ENCODE measurements at regions not wholly inside any gene's neighbourhood (a gene's known extent, or its start where the extent isn't known, plus 50 kb on each side); places are given as distances from the start of the nearest gene placed in this dataset.

DNA sequence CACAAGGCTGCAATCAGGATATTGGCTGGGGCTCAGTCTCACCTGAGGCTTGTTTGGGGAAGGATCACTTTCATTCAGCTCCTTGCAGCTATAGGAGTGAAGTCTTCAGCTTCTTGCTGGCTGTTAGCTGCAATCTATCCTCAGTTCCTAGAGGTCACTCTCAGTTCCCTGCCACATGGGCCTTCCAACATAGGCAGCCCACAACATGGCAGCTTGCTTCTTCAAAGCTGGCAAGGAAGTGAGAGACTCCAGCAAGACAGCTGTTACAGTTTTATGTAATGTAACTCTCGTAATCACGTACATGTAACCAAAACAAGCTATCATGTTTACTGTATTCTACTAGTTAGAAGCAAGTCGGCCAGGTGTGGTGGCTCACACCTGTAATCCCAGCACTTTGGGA is 226.9 kb downstream of the CDC5L start:
- DNase-seq, result no peak

DNA sequence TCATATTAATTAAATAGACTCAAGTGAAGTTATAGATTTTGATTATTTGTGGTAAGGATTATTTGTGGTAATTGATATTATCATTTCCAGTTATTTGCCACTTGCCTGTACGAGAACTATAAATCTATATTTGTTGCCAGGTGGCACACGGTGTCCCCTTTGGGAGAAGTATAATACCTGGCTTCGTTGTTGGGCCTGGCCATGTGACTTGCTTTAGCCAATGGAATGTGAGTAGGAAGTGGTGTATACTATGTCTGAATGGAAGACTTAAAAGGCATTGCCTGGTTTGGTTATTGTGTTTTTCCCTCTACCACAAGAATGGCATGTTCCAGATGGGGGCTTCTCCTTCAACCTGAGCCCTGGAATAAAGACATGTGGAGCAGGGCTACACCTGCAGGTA is 228.1 kb downstream of the CDC5L start:
- no peak for DNase-seq

GRCh38 chr6:44617416-44617815 is 229.9 kb downstream of the CDC5L start:
- DNase-seq, result no peak

DNA sequence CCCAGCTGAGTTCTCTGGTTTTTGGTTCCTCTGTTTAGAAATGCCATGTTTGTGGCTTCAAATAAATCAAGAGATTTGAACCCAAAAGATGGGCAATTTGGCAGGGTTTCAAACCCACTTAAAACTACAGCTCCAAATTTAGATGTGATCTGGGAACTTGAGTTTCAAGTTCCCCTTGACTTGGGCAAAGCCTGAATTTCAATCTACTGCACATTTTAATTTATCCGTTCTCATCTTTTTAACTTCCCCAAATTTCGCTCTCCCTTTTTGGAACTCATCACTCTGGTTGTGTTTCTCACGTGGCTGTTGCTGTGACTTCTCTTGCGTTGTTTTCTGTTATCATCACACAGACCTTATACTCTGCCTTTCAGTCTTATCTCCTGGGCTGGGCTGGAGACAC is 230.9 kb downstream of the CDC5L start:
- DNase-seq, result no peak

DNA sequence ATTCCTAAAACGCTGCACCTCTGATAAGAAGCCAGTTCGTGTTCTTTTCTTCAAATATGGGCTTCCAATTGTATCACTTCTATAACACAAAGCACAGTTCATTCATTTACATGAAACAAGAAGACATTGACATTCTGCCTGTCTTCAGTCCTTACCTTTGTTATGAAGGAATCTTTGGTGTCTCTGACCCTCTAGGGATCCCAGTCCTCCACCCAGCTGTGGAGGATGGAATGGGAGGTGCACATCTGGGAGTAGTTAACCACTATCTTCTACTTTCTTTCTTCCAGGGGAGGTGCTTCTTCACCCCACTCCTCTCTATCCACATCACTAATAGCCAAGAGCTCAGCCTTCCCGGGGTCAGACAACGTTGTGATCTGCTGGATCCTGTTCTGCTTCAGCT is 233.4 kb downstream of the CDC5L start:
- DNase-seq, result no peak

GRCh38 chr6:44621846-44622245 is 234.3 kb downstream of the CDC5L start:
- no peak for DNase-seq

DNA sequence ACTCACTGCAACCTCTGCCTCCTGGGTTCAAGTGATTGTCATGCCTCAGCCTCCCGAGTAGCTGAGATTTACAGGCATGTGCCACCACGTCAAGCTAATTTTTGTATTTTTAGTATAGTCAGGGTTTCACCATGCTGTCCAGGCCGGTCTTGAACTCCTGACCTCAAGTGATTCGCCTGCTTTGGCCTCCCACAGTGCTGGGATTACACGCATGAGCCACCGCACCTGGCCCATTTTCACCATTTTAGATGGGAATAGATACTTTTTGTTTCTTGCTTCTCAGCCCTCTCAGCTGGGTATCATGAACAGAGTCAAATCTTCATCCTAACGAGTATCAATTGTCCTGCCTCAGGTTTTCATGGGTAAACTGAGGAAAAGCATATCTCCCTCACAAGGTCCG is 235.0 kb downstream of the CDC5L start:
- no peak for DNase-seq

- DNase-seq, result no peak
These were observed 235.4 kb downstream of the CDC5L start for GRCh38 chr6:44622956-44623355.

DNA sequence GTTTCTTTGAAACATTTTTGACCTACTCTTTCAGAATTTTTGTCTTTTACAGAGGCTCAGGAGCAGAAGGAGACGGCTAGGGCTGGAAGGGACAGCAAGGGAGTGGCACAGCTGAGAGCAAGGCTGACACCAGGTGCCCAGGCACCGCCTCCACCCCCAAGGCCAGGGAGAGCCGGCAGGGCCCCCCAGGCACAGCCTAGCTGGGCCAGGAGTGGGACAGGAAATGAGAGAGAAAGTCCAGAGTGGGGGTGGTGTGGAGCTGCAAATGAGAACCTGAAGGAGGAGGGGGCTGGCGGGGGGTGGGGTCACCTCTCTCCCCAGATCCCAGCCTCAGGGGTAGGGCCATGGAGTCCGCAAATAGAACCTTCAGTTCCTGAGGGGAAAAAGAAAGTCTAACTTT is 236.7 kb downstream of the CDC5L start:
- no peak for DNase-seq

DNA sequence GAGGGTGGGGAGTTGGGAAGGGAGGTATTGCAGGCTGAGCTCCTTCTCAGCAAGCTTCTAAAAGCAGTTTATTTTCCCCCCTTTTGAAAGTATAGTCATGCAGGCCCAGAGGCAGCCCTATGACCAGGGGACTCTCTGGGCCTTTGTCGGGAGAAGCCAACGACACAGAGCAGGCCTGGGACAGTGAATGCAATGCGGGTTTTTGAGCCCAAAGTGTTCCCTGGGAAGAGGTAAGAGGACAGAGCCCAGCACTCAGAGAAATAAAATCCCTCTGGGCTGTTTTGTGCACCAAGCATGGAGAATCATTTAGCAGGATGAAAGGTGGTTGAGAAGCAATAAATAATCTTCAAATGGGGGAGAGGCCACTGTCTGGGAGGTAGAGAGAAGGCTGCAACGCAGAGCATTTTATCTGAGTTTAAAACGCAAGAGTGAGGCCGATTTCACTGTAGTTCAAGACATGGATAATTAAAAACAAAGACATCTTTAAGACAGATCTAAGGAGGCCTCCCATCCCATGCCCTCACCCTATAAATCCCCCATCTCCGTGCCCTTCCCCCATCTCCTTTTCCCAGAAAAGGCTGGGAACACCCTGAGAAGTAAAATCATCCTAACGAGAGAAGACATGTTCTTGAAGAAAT is 237.5 kb downstream of the CDC5L start:
- DNase-seq, result no peak

- DNase-seq, result no peak
These were observed 238.5 kb downstream of the CDC5L start for GRCh38 chr6:44625996-44626395.

GRCh38 chr6:44626616-44627015 is 239.1 kb downstream of the CDC5L start:
- no peak for DNase-seq

DNA sequence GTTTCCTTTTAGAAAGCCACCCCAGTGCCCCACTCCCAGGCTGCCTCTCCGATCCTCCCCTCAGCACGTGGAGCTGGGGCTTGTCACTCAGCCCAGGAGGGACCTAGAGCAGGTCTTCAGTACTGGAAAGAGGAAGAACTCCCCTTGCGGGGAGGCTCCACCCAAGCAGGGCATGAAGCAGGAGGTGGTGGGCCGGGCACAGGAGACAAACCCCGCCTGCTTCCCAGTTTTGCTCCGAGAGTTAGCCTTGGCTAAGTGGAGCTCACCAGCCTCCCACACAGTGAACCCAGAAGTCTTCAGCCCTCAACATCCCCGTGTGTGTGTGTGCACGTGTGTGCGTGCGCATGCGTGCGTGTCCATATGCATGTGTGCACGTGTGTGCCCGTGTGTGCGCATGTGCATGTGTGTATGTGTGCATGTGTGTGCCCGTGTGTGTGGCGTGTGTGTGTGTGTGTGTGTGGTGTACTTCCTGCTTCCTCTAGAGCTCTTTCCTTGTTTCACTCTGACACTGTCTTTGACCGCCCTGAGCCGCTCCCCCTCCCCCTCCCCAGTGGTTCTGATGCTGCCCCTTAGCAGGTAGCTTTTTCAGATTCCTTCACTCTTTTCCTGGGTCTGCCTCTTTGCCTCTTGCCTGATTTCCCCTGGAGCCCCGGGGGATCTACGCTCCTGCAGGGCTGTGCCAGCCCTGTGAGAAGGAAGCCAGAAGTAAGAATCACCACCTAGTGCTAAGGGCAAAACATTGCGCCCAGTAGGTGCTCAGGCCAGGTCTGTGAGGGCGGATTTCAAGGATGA is 239.8 kb downstream of the CDC5L start:
- DNase-seq, result no peak

DNA sequence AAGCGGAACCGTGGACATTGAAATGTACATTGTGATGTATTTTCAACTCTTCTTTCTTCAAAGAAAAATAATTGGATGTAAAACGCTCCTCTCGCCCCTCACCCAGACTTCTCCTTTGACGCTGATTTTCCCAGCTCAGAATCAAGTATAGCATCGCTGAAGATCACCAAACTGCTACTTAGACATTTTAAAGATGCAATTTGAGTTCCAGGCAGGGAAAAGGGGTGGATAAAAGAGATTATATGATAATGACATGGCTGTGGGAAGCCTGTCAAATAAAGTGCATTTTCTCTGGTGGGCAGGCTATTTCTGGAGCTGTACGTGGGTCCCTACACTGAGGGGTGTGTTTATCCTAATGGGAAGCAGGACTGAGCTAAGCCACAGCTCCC is 240.4 kb downstream of the CDC5L start:
- DNase-seq, result no peak

DNA sequence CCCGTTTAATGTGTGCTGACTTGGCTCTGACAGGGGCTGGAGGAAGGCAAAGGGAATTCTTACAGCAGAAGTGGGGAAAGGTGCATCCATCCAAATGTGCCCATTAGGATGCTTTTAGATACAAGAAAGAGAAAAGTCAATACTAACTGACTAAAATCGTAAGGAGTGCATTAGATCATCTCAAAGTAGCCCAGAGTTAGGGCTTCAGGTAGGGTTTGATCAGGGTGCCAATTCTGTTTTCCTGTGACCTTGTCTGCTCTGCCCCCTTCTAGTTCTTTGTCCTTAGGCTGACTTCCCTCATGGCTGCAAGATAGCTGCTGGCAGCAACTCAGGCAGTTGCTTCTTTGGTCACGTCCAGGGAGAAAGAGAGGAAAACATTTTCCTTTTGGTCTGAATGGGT is 240.8 kb downstream of the CDC5L start:
- no peak for DNase-seq

DNA sequence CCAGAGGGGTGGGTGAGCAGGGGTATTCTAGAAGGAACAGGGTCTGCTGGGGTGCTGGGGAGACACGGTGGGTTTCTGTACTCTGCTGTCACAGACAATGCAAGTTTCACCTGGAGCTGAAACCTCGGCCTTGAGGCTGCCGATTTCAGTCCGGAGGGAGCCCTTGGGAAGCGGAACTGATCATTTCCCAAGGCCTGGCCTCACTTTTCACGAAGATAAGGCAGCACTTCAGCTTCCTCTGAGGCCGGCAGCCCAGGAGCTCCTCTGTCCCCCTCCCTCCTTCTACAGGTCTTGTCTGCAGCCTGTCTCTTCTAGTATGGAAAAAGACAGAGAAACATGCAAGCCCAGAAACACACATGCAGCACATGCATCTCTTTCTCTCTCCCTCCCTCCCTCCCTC is 242.1 kb downstream of the CDC5L start:
- DNase-seq, result no peak

DNA sequence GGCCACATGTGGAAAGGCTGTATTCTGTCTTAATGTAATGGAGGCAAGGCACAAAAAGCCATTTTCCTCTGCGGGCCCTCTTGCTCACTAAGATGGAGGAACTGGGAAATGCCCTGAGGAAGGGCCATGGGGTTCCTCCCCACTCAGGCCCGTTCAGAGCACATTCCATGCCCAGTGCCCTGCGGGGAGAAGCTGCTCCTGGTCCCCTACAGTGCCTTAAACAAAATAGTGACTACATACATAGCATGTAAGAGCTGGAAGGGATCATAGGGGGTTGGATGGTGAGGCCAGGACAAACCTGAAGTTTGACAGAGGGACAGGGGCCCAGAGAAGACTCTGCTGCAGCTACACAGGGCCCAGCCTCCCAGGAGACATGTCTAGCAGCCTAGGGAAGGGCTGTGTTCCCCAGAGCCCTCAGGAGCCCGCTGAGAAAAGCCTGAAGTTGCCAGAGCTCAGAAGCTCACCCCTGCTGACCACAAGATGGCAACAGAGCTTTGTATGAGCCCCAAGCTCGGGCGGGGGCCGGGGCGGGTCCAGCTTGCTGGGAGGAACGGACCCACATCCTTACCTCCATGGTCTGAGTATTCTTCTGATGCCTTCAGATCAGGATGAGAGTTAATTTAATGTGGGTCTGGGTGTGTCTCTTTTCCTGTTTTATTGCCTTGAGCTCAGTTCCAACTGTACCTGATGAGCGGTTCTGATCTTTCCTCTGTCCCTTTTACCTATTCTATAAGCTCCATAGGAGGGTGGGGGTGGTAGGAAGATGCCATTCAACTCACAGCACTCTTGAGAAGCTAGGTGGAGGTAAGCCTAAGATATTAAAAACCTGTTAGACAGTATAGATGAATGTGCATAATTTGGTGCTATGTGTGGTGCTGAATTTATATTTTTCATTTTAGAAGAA is 242.9 kb downstream of the CDC5L start:
- no peak for DNase-seq

GRCh38 chr6:44631968-44632367 is 244.5 kb downstream of the CDC5L start:
- no peak for DNase-seq

GRCh38 chr6:44634321-44634720 is 246.8 kb downstream of the CDC5L start:
- no peak for DNase-seq

GRCh38 chr6:44635486-44635885 is 248.0 kb downstream of the CDC5L start:
- DNase-seq, result no peak

GRCh38 chr6:44636561-44637248 is 249.2 kb downstream of the CDC5L start:
- no peak for DNase-seq

- DNase-seq, result no peak
These were observed 254.0 kb downstream of the CDC5L start for GRCh38 chr6:44641344-44642031.

DNA sequence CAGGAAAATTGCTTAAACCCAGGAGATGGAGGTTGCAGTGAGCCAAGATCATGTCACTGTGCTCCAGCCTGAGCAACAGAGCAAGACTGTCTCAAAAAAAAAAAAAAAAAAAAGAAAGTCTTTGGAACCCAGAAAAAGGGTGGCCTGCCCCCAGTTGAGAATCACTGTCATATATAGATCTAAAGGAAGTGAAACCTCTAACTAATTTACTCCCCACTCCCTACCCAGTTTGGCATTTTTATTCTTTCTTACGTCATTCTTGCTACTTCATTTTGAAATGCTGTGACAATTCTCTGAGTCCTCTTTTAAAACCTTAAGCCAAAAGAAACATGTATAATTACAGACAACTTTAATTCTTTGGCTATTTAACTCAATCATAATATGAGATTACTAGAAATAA is 254.8 kb downstream of the CDC5L start:
- DNase-seq, result no peak

Measured in NCI-H146 (cell line).